ENCODE measurements at regions not wholly inside any gene's neighbourhood (a gene's known extent, or its start where the extent isn't known, plus 50 kb on each side); places are given as distances from the start of the nearest gene placed in this dataset.

- DNase-seq (ENCODE audit: low read depth): no peak
These were observed 494.2 kb upstream of the FSTL5 start for GRCh38 chr4:162657966-162658365.

- DNase-seq (ENCODE audit: low read depth): no peak
These were observed 486.4 kb upstream of the FSTL5 start for GRCh38 chr4:162650166-162650565.

- no peak for DNase-seq (ENCODE audit: low read depth)
These were observed 481.6 kb upstream of the FSTL5 start for GRCh38 chr4:162645381-162645780.

- DNase-seq (ENCODE audit: low read depth): no peak
These were observed 480.5 kb upstream of the FSTL5 start for GRCh38 chr4:162644346-162644745.

GRCh38 chr4:162640152-162640551 is 476.4 kb upstream of the FSTL5 start:
- DNase-seq (ENCODE audit: low read depth): no peak

- DNase-seq (ENCODE audit: low read depth): no peak
These were observed 470.6 kb upstream of the FSTL5 start for GRCh38 chr4:162634390-162634789.

- no peak for DNase-seq (ENCODE audit: low read depth)
These were observed 458.9 kb upstream of the FSTL5 start for GRCh38 chr4:162622664-162623063.

- DNase-seq (ENCODE audit: low read depth): no peak
These were observed 446.3 kb upstream of the FSTL5 start for GRCh38 chr4:162610116-162610515.

GRCh38 chr4:162586266-162586665 is 422.5 kb upstream of the FSTL5 start:
- DNase-seq (ENCODE audit: low read depth): peak; percentile 27

GRCh38 chr4:162582180-162582579 is 418.4 kb upstream of the FSTL5 start:
- DNase-seq (ENCODE audit: low read depth): no peak

GRCh38 chr4:162565730-162566129 is 401.9 kb upstream of the FSTL5 start:
- no peak for DNase-seq (ENCODE audit: low read depth)

- no peak for DNase-seq (ENCODE audit: low read depth)
These were observed 396.3 kb upstream of the FSTL5 start for GRCh38 chr4:162560073-162560472.

- DNase-seq (ENCODE audit: low read depth): no peak
These were observed 393.8 kb upstream of the FSTL5 start for GRCh38 chr4:162557516-162558106.

- no peak for DNase-seq (ENCODE audit: low read depth)
These were observed 371.3 kb upstream of the FSTL5 start for GRCh38 chr4:162535121-162535520.

- no peak for DNase-seq (ENCODE audit: low read depth)
These were observed 359.4 kb upstream of the FSTL5 start for GRCh38 chr4:162523171-162523570.

- no peak for DNase-seq (ENCODE audit: low read depth)
These were observed 358.9 kb upstream of the FSTL5 start for GRCh38 chr4:162522724-162523123.

GRCh38 chr4:162510937-162511336 is 347.1 kb upstream of the FSTL5 start:
- DNase-seq (ENCODE audit: low read depth): no peak

- DNase-seq (ENCODE audit: low read depth): no peak
These were observed 346.3 kb upstream of the FSTL5 start for GRCh38 chr4:162510115-162510514.

GRCh38 chr4:162509333-162509732 is 345.5 kb upstream of the FSTL5 start:
- no peak for DNase-seq (ENCODE audit: low read depth)

- peak; percentile 61 for DNase-seq (ENCODE audit: low read depth)
These were observed 342.5 kb upstream of the FSTL5 start for GRCh38 chr4:162506253-162506652.

GRCh38 chr4:162503868-162504267 is 340.1 kb upstream of the FSTL5 start:
- DNase-seq (ENCODE audit: low read depth): no peak

GRCh38 chr4:162502109-162502508 is 338.3 kb upstream of the FSTL5 start:
- DNase-seq (ENCODE audit: low read depth): no peak

- DNase-seq (ENCODE audit: low read depth): no peak
These were observed 335.7 kb upstream of the FSTL5 start for GRCh38 chr4:162499478-162499877.

- DNase-seq (ENCODE audit: low read depth): no peak
These were observed 334.4 kb upstream of the FSTL5 start for GRCh38 chr4:162498168-162498567.

Measured in HT1080 (cell line).